Loucy (cell line): ENCODE measurements at regions not wholly inside any gene's neighbourhood (a gene's known extent, or its start where the extent isn't known, plus 50 kb on each side); places are given as distances from the start of the nearest gene placed in this dataset.

Experiments used
- H2AFZ ChIP-seq: fragments of 200-600 bp; sonication (generic); 2 replicates; pipeline ENCODE4 v1.6.0; 2016; ENCODE audit warnings: antibody characterized with exemption, mild to moderate bottlenecking, low read length, moderate library complexity
- H3F3A ChIP-seq: fragments of 200-600 bp; 2 replicates; pipeline ENCODE4 v1.6.0; 2016; ENCODE audit warnings: antibody characterized with exemption, low read depth, mild to moderate bottlenecking
- H3K27me3 ChIP-seq: fragments of 200-600 bp; sonication (generic); 2 replicates; pipeline ENCODE4 v1.6.1; 2014; ENCODE audit warnings: low read length, mild to moderate bottlenecking; ENCODE audit not compliant: insufficient read depth, poor library complexity, severe bottlenecking
- H3K36me3 ChIP-seq: fragments of 200-600 bp; sonication (generic); 2 replicates; pipeline ENCODE4 v1.6.1; 2016; ENCODE audit warnings: low read length; ENCODE audit not compliant: insufficient read depth
- H3K4me1 ChIP-seq: fragments of 200-600 bp; sonication (generic); 2 replicates; pipeline ENCODE4 v1.5.1; 2014; ENCODE audit warnings: low read length, mild to moderate bottlenecking; ENCODE audit not compliant: insufficient read depth, poor library complexity, severe bottlenecking
- H3K4me2 ChIP-seq: fragments of 200-600 bp; sonication (generic); 2 replicates; pipeline ENCODE4 v1.6.0; 2014; ENCODE audit warnings: antibody characterized with exemption, low read length, low read depth, mild to moderate bottlenecking; ENCODE audit not compliant: poor library complexity, severe bottlenecking
- H3K4me3 ChIP-seq: fragments of 200-600 bp; sonication (generic); 2 replicates; pipeline ENCODE4 v1.5.1; 2014; ENCODE audit warnings: low read length, mild to moderate bottlenecking, mixed read lengths; ENCODE audit not compliant: poor library complexity, severe bottlenecking
- H3K79me2 ChIP-seq: fragments of 200-600 bp; sonication (generic); 2 replicates; pipeline ENCODE4 v1.6.1; 2014; ENCODE audit warnings: low read length; ENCODE audit not compliant: insufficient read depth
- H3K9ac ChIP-seq: fragments of 200-600 bp; sonication (generic); 2 replicates; pipeline ENCODE4 v1.6.0; 2014; ENCODE audit warnings: mild to moderate bottlenecking, low read depth, low read length, moderate library complexity; ENCODE audit not compliant: poor library complexity, severe bottlenecking
- H3K9me2 ChIP-seq: fragments of 200-600 bp; sonication (generic); replicated peaks from 2 replicates; pipeline ENCODE4 v1.6.1; 2016; ENCODE audit warnings: low read depth, low read length, mixed read lengths
- H3K9me3 ChIP-seq: fragments of 200-600 bp; sonication (generic); 2 replicates; pipeline ENCODE4 v1.6.1; 2014; ENCODE audit warnings: mild to moderate bottlenecking, antibody characterized with exemption, low read length, low read depth; ENCODE audit not compliant: insufficient read depth
- H4K20me1 ChIP-seq: fragments of 200-600 bp; sonication (generic); 2 replicates; pipeline ENCODE4 v1.6.0; 2014; ENCODE audit warnings: antibody characterized with exemption, low read length, mild to moderate bottlenecking; ENCODE audit not compliant: insufficient read depth, poor library complexity, severe bottlenecking
- CTCF ChIP-seq: fragments of 200-600 bp; sonication (generic); conservative IDR thresholded peaks from 2 replicates; pipeline ENCODE4 v1.5.1; 2014; ENCODE audit warnings: mild to moderate bottlenecking, antibody characterized with exemption, low read length
- EZH2phosphoT487 ChIP-seq: fragments of 200-600 bp; IDR thresholded peaks from 2 replicates; pipeline ENCODE4 v1.6.1; 2018; ENCODE audit warnings: antibody characterized with exemption, mild to moderate bottlenecking, moderate library complexity, borderline replicate concordance

GRCh38 chr3:34783876-34784275 is 855.4 kb upstream of the ARPP21 start:
- no peak for TF ChIP-seq EZH2phosphoT487
- TF ChIP-seq CTCF: no peak
- Histone ChIP-seq H3K27me3 (no peaks in the 10 kb centered on the region), H3K79me2 (no peaks in the 10 kb centered on the region), H4K20me1 (no peaks in the 10 kb centered on the region), H2AFZ (no peak overlapping the region), H3K4me3 (no peak overlapping the region), H3K4me1 (peaks cover 7% of the 10 kb centered on the region), H3K36me3 (no peaks in the 10 kb centered on the region), H3K9me2 (no peaks in the 10 kb centered on the region), H3K9ac (no peak overlapping the region), H3K4me2 (no peak overlapping the region), H3F3A (no peaks in the 10 kb centered on the region), H3K9me3 (no peaks in the 10 kb centered on the region)

- H3K4me2 ChIP-seq: no peak overlapping the region
- H3K4me3 ChIP-seq: no peak overlapping the region
- no peaks in the 10 kb centered on the region for H3K9me2 ChIP-seq
- no peaks in the 10 kb centered on the region for H3K9me3 ChIP-seq
- no peaks in the 10 kb centered on the region for H3F3A ChIP-seq
- no peak overlapping the region for H2AFZ ChIP-seq
- H3K36me3 ChIP-seq: no peaks in the 10 kb centered on the region
- no peaks in the 10 kb centered on the region for H3K4me1 ChIP-seq
- no peaks in the 10 kb centered on the region for H3K27me3 ChIP-seq
- no peaks in the 10 kb centered on the region for H3K79me2 ChIP-seq
- TF ChIP-seq EZH2phosphoT487 (no peak), CTCF (no peak)
- H4K20me1 ChIP-seq: no peaks in the 10 kb centered on the region
- no peak overlapping the region for H3K9ac ChIP-seq
These were observed 846.3 kb upstream of the ARPP21 start for GRCh38 chr3:34793057-34793456.

- Histone ChIP-seq H3K9me2 (no peaks in the 10 kb centered on the region; the same call in 1 of the 2 replicates), H4K20me1 (no peaks in the 10 kb centered on the region), H3K36me3 (no peaks in the 10 kb centered on the region), H3F3A (no peaks in the 10 kb centered on the region), H3K27me3 (no peaks in the 10 kb centered on the region), H3K4me3 (no peak overlapping the region), H3K4me2 (no peak overlapping the region), H3K4me1 (no peaks in the 10 kb centered on the region), H3K9ac (no peak overlapping the region), H2AFZ (no peak overlapping the region), H3K9me3 (no peaks in the 10 kb centered on the region), H3K79me2 (no peaks in the 10 kb centered on the region)
- TF ChIP-seq CTCF: no peak
- no peak for TF ChIP-seq EZH2phosphoT487
These were observed 831.7 kb upstream of the ARPP21 start for GRCh38 chr3:34807611-34808010.
